ENCODE measurements at regions not wholly inside any gene's neighbourhood (a gene's known extent, or its start where the extent isn't known, plus 50 kb on each side); places are given as distances from the start of the nearest gene placed in this dataset.
"Not testable (repeated sequence)": the region's sequence is repeated elsewhere in the genome, so short reads cannot be mapped to it uniquely, and the experiment has no call there.

DNA sequence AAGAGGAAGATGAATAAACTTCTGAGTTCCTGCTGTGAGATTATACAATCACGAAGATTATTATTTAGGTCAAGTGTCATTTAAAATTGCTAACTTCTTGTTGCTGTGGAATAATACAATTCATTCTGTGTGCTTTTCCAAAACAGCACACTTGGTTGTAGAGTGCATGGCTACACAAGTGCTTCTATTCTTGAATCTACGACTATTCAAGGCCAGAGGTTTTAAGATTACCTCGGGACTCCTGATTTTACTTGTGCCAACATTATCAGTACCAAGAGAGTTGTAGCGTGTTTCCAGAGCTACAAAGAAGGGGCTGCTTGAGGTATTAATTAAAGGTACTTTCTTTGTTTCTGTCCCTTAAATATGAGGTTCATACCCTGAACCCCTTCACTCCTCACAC is 234.0 kb upstream of the PCDH9 start:
- H3K4me2 ChIP-seq (ENCODE audit: low read length), result no peak overlapping the region
- H3K4me1 ChIP-seq (ENCODE audit: insufficient read depth, low read length), result no peaks in the 10 kb centered on the region
- BruUV-seq (replicated peaks), result no TSS peak
- ChIA-PET CTCF (no interaction called here), POLR2A (ENCODE audit: unreplicated experiment) (no interaction called here)
- H3K79me2 ChIP-seq (ENCODE audit: low read length), result no peaks in the 10 kb centered on the region
- no peaks in the 10 kb centered on the region for H3K9me2 ChIP-seq (replicated peaks; ENCODE audit: low read length)
- no peaks in the 10 kb centered on the region for H3K36me3 ChIP-seq (ENCODE audit: low read depth, low read length)
- no peaks in the 10 kb centered on the region for H3F3A ChIP-seq (ENCODE audit: low read length, unreplicated experiment)
- TF ChIP-seq EZH2 (IDR thresholded peaks at IDR 0.05; ENCODE audit: low read length, unreplicated experiment), result no peak
- TF ChIP-seq, protein P1, sequence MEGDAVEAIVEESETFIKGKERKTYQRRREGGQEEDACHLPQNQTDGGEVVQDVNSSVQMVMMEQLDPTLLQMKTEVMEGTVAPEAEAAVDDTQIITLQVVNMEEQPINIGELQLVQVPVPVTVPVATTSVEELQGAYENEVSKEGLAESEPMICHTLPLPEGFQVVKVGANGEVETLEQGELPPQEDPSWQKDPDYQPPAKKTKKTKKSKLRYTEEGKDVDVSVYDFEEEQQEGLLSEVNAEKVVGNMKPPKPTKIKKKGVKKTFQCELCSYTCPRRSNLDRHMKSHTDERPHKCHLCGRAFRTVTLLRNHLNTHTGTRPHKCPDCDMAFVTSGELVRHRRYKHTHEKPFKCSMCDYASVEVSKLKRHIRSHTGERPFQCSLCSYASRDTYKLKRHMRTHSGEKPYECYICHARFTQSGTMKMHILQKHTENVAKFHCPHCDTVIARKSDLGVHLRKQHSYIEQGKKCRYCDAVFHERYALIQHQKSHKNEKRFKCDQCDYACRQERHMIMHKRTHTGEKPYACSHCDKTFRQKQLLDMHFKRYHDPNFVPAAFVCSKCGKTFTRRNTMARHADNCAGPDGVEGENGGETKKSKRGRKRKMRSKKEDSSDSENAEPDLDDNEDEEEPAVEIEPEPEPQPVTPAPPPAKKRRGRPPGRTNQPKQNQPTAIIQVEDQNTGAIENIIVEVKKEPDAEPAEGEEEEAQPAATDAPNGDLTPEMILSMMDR (conservative IDR thresholded peaks at IDR 0.05; ENCODE audit: low read depth, low read length), result no peak
- TF ChIP-seq EZH2phosphoT487 (IDR thresholded peaks at IDR 0.05; ENCODE audit: borderline replicate concordance, low read length), result no peak
- no peak overlapping the region for H3K9ac ChIP-seq (ENCODE audit: low read length)
- no peak overlapping the region for H3K27ac ChIP-seq (ENCODE audit: low read length)
- intact Hi-C loops (cut with micrococcal nuclease), result no loop called here
- ATAC-seq (no peak), DNase-seq (no peak)
- H3K9me3 ChIP-seq (ENCODE audit: low read length), result no peaks in the 10 kb centered on the region
- no peak overlapping the region for H2AFZ ChIP-seq (ENCODE audit: low read length)
- H4K20me1 ChIP-seq (ENCODE audit: low read length), result no peaks in the 10 kb centered on the region
- H3K27me3 ChIP-seq (ENCODE audit: low read length), result no peaks in the 10 kb centered on the region
- H3K4me3 ChIP-seq (ENCODE audit: low read length), result no peak overlapping the region

DNA sequence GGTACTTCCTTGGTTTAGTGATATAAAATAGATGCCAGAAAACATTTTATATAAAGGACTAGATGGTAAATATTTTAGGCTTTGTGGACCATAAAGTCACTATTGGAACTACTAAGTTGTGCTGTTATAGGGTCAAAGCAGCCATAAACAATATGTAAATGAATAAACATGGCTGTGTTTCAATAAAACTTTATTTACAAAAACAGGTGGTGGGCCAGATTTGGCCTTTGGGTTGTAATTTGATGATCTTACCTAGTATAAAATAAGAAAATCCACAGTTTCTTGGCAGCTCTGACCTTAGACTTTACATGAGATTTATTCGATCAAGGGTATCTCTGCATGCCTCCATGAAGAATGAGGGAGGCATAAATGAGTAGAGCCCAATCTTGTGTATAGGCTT is 232.0 kb upstream of the PCDH9 start:
- Histone ChIP-seq H4K20me1 (ENCODE audit: low read length) (no peaks in the 10 kb centered on the region), H3K9me2 (replicated peaks; ENCODE audit: low read length) (no peaks in the 10 kb centered on the region), H3K4me1 (ENCODE audit: insufficient read depth, low read length) (no peaks in the 10 kb centered on the region), H3K4me3 (ENCODE audit: low read length) (no peak overlapping the region), H3K27me3 (ENCODE audit: low read length) (no peaks in the 10 kb centered on the region), H3K9ac (ENCODE audit: low read length) (no peak overlapping the region), H3K27ac (ENCODE audit: low read length) (no peak overlapping the region), H3F3A (ENCODE audit: low read length, unreplicated experiment) (no peaks in the 10 kb centered on the region), H3K9me3 (ENCODE audit: low read length) (no peaks in the 10 kb centered on the region), H3K4me2 (ENCODE audit: low read length) (no peak overlapping the region), H3K79me2 (ENCODE audit: low read length) (no peaks in the 10 kb centered on the region), H2AFZ (ENCODE audit: low read length) (no peak overlapping the region), H3K36me3 (ENCODE audit: low read depth, low read length) (no peaks in the 10 kb centered on the region)
- no peak for ATAC-seq
- ChIA-PET CTCF (no interaction called here), POLR2A (ENCODE audit: unreplicated experiment) (no interaction called here)
- TF ChIP-seq EZH2phosphoT487 (IDR thresholded peaks at IDR 0.05; ENCODE audit: borderline replicate concordance, low read length) (no peak), EZH2 (IDR thresholded peaks at IDR 0.05; ENCODE audit: low read length, unreplicated experiment) (no peak)
- TF ChIP-seq, protein P1 (conservative IDR thresholded peaks at IDR 0.05; ENCODE audit: low read depth, low read length), result no peak
- intact Hi-C loops (cut with micrococcal nuclease), result no loop called here
- BruUV-seq (replicated peaks), result no TSS peak
- no peak for DNase-seq

DNA sequence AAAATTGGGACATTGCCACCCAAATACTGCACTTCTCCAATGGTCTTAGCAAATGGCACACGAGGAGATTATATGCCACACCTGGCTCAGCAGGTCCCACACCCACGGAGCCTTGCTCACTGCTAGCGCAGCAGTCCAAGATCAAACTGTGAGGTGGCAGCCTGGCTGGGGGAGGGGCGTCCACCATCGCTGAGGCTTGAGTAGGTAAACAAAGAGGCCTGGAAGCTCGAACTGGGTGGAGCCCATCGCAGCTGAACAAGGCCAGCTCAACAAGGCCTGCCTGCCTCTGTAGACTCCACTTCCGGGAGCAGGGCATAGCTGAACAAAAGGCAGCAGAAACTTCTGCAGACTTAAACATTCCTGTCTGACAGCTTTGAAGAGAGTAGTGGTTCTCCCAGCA is 222.4 kb upstream of the PCDH9 start:
- H2AFZ ChIP-seq (ENCODE audit: low read length); H3K9me3 ChIP-seq (ENCODE audit: low read length); H3K27ac ChIP-seq (ENCODE audit: low read length); H3K79me2 ChIP-seq (ENCODE audit: low read length); CTCF ChIA-PET; H3K4me1 ChIP-seq (ENCODE audit: insufficient read depth, low read length); BruUV-seq (replicated peaks); H3K27me3 ChIP-seq (ENCODE audit: low read length); H3K36me3 ChIP-seq (ENCODE audit: low read depth, low read length); ATAC-seq; DNase-seq; H4K20me1 ChIP-seq (ENCODE audit: low read length); POLR2A ChIA-PET (ENCODE audit: unreplicated experiment); H3F3A ChIP-seq (ENCODE audit: low read length, unreplicated experiment); H3K4me3 ChIP-seq (ENCODE audit: low read length); intact Hi-C loops (cut with micrococcal nuclease); H3K9me2 ChIP-seq (replicated peaks; ENCODE audit: low read length); H3K9ac ChIP-seq (ENCODE audit: low read length); H3K4me2 ChIP-seq (ENCODE audit: low read length): not testable (repeated sequence)

All from PC-3 (cell line).